BE2C (cell line): ENCODE measurements at regions not wholly inside any gene's neighbourhood (a gene's known extent, or its start where the extent isn't known, plus 50 kb on each side); places are given as distances from the start of the nearest gene placed in this dataset.

ENCODE experiments used
- DNase-seq: peaks from one replicate; pipeline ENCODE4 v3.0.0-alpha.2; 2020
- H3K27me3 ChIP-seq: fragments of 250-450 bp; sonication (Bioruptor Pico); 2 replicates; pipeline ENCODE4 v1.5.1; 2020; ENCODE audit warnings: mild to moderate bottlenecking
- H3K36me3 ChIP-seq: fragments of 250-450 bp; sonication (Bioruptor Pico); 2 replicates; pipeline ENCODE4 v1.5.1; 2020; ENCODE audit warnings: mild to moderate bottlenecking
- H3K4me1 ChIP-seq: fragments of 250-450 bp; sonication (Bioruptor Pico); 2 replicates; pipeline ENCODE4 v1.5.1; 2020
- H3K4me3 ChIP-seq: 2 replicates; pipeline ENCODE4 v1.5.1; 2011; ENCODE audit warnings: low read depth, low read length
- H3K9me3 ChIP-seq: fragments of 250-450 bp; sonication (Bioruptor Pico); 2 replicates; pipeline ENCODE4 v1.5.1; 2020
- CTCF ChIP-seq: IDR thresholded peaks from 2 replicates; pipeline ENCODE4 v1.5.1; 2012; ENCODE audit warnings: mild to moderate bottlenecking, low read depth, low read length

GRCh38 chr10:21197838-21198237 lies 300.7 kb upstream of the NEBL start:
- Histone ChIP-seq H3K27me3 (no peaks in the 10 kb centered on the region), H3K4me1 (no peaks in the 10 kb centered on the region), H3K4me3 (no peak overlapping the region), H3K9me3 (no peaks in the 10 kb centered on the region), H3K36me3 (no peaks in the 10 kb centered on the region)
- no peak for DNase-seq
- TF ChIP-seq CTCF: no peak

GRCh38 chr10:21196822-21197395 lies 299.8 kb upstream of the NEBL start:
- H3K27me3 ChIP-seq: no peaks in the 10 kb centered on the region
- no peak for DNase-seq
- H3K9me3 ChIP-seq: no peaks in the 10 kb centered on the region
- no peaks in the 10 kb centered on the region for H3K4me1 ChIP-seq
- H3K36me3 ChIP-seq: no peaks in the 10 kb centered on the region
- H3K4me3 ChIP-seq: no peak overlapping the region
- no peak for TF ChIP-seq CTCF

GRCh38 chr10:21195252-21195651 lies 298.1 kb upstream of the NEBL start:
- H3K4me1 ChIP-seq: no peaks in the 10 kb centered on the region
- no peaks in the 10 kb centered on the region for H3K27me3 ChIP-seq
- DNase-seq: no peak
- H3K9me3 ChIP-seq: no peaks in the 10 kb centered on the region
- no peak for TF ChIP-seq CTCF
- no peaks in the 10 kb centered on the region for H3K36me3 ChIP-seq
- no peak overlapping the region for H3K4me3 ChIP-seq

- no peak for DNase-seq
- H3K9me3 ChIP-seq: no peaks in the 10 kb centered on the region
- no peaks in the 10 kb centered on the region for H3K4me1 ChIP-seq
- H3K36me3 ChIP-seq: no peaks in the 10 kb centered on the region
- H3K4me3 ChIP-seq: no peak overlapping the region
- H3K27me3 ChIP-seq: no peaks in the 10 kb centered on the region
- no peak for TF ChIP-seq CTCF
Measured at GRCh38 chr10:21194510-21194993, 297.4 kb upstream of the NEBL start.

- no peaks in the 10 kb centered on the region for H3K9me3 ChIP-seq
- H3K36me3 ChIP-seq: no peaks in the 10 kb centered on the region
- H3K27me3 ChIP-seq: no peaks in the 10 kb centered on the region
- TF ChIP-seq CTCF: no peak
- no peak for DNase-seq
- no peaks in the 10 kb centered on the region for H3K4me1 ChIP-seq
- no peak overlapping the region for H3K4me3 ChIP-seq
Measured at GRCh38 chr10:21193196-21193595, 296.1 kb upstream of the NEBL start.

GRCh38 chr10:21191512-21191911 lies 294.4 kb upstream of the NEBL start:
- DNase-seq: no peak
- Histone ChIP-seq H3K9me3 (no peaks in the 10 kb centered on the region), H3K4me1 (no peaks in the 10 kb centered on the region), H3K36me3 (no peaks in the 10 kb centered on the region), H3K27me3 (no peaks in the 10 kb centered on the region), H3K4me3 (no peak overlapping the region)
- no peak for TF ChIP-seq CTCF
